ENCODE measurements at regions not wholly inside any gene's neighbourhood (a gene's known extent, or its start where the extent isn't known, plus 50 kb on each side); places are given as distances from the start of the nearest gene placed in this dataset.

DNA sequence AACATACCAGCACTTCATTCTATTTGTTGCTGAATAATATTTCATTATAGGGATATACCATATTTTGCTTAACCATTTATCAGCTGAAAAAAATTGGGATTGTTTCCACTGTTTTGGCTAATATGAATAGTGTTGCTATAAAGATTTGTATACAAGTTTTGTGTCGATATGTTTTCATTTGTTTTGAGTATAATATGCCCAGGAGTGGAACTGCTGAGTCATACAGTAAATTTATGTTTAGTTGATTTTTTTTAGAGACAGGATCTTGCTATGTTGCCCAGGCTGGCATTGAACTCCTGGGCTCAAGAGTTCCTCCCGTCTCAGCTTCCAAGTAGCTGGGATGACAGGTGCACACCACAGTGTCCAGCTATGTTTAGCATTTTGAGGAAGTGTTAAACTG lies 131.5 kb upstream of the TMCC3 start:
- no peak for DNase-seq (ENCODE audit: low spot score)

DNA sequence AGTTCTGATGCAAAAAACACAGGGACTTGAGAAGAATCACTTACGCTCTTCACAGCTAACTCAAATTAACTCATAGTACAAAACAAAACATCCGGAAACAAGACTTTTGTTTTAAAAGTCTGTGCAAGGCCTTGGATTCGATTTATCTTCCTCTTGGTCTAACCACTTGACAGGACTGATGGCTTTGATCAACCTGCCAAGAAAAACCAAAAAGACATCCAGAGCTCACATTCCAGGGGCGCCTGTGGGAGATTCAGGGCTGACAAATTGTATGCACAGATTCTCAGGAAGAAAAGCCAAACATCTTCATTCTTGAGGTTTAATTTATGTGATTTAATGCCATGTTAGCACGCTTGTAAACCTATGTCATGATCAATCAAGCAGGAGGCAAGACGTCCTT lies 129.1 kb upstream of the TMCC3 start:
- DNase-seq (ENCODE audit: low spot score), result peak; percentile 58

DNA sequence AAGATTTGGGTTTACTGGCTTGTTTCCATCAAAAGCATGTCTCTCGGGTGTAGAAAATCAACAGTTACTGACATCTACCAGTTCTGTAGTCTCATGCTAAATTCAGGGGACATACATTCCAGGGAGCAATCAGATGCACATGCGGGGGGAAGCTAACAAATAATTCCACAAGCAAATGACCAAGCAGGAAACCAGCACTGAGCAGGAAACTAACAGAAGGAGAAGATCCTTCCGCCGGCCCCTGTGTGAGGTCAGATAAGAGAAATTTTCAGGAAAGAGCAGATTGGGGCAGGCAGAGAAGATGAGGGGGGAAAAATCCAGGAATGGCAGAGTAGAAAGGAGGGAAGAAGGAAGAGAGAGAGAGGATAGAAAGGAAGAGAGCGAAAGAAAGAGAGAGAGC lies 127.6 kb upstream of the TMCC3 start:
- no peak for DNase-seq (ENCODE audit: low spot score)

DNA sequence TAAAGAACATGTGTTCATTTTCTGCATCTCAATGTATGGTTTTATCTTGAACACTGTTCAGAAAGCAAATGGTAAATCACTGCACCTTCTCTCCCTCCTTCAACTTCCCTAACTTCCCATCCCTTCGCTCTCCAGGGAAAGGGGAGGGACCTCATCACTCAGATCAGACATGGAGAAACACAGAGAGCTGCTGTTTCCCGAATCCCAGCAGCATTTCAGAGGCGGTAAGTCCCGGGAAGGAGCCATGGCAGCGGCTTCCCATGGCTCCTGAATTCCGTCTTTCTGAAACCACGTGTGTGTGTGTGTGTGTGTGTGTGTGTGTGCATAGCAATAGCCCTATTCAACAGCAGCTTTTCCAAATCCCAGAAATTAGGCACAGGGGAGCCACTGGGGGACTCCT lies 125.4 kb upstream of the TMCC3 start:
- DNase-seq (ENCODE audit: low spot score), result no peak

DNA sequence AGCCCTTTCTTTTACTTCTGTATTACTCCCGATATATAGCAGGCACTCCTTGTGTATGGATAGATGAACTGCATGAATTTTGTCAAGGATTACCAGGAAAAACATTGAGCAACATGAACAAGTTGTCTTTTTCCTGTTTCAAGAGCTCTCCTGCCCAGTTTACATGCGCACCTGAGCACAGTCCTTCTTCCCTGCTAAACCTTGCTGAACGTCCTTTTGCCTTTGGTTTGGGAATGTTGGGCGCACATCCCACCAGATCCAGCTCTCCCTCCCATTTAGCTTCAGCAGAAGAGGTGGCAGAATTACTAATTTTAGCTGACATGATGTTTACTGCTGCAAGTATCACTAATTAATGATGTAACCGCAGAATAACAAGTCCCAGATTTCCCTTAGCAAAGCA lies 121.4 kb upstream of the TMCC3 start:
- DNase-seq (ENCODE audit: low spot score), result no peak

DNA sequence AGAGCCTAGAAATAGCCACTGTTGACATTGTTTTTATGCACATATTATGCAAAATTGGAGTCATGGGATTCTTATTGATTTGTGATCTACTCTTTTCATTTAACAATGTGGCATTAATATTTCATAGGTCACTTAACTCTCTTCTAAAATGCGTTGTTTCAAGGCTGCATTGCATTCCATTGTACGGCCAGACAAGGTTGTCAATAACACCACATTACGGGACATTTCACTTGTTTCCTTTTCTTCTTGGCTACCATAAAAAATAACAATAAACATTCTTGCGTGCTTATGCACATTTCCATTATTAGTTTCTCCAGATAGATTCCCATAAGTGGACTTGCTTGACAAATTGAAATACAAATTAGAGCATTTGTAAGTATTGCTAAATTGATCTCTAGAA lies 120.8 kb upstream of the TMCC3 start:
- DNase-seq (ENCODE audit: low spot score), result no peak

DNA sequence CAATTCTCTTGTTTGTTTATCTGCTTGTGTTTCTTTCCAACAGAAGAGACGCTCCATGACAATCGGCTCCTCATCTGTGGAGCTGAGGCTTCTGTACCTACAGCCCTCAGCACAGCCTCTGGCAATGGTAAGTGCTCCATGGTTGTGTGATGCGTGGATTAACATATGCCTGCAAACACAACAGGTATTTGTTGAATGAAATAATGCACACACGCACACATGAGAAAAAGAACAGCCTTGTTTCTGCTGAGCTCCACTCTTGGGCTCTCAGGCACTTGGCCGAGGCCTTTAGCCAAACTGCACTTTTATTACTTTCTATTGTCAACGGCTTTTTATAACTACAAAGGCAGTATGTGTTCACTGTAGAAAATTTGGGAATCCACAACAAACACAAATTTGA lies 120.4 kb upstream of the TMCC3 start:
- no peak for DNase-seq (ENCODE audit: low spot score)

DNA sequence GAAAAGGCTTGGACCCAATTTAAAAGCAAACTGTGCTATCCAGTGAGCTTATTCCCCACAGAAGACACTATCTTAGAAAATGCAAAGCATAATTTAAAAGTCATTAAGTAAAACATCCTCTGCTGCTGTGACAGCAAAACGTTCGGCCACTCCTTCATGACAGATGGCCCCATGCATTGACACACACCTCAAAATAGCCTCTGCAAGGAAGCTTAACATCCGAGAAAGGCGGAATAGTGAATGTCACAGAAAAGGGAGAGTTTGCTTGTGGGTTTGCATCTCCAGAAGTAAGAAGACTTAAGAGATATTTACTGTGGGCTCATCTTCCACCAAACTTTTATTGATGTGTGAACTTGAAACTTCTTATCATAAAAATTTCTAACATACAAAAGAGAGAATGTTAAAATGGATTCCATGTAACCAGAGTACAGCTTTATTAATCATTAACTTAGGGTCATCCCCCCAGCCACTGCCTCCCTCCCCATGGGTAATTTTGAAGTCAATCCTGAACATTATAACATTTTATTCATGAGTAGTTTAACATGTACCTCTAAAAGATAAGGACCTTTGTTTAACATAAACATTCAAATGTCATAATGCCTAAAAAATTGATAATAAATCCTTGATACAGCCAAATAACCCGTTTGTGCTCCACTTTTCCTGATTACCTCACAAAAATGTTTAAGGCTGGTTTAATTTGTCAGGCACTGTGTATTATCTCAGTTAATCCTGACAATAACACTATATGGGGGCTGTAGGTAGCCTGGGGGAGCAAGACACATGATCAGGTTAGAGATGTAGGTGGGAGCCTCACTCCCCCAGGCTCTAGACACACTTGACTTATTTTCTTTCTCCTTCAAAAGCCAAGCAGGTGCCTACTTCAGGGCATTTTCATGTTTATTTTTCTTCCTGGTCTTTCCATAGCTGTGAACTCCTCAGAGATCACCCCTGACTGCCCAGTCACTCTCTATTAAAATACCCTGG lies 119.7 kb upstream of the TMCC3 start:
- no peak for DNase-seq (ENCODE audit: low spot score)

DNA sequence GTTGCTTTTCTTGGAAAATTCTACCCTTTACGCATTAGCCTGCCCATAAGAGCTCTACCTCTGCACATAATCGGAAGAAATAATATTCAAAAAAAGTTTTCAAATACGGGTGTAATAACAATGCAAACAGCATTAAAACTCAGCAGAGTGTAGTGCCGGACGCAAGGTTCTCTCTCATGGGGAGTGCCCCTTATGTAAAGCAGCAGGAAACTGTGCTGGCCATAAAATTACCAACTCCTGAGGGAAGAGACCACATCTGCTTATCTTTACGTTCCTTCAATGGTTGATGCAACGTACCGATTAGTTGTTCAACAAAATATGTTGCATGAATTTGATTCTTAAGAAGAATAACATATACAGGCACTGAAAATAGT lies 118.7 kb upstream of the TMCC3 start:
- DNase-seq (ENCODE audit: low spot score), result no peak

DNA sequence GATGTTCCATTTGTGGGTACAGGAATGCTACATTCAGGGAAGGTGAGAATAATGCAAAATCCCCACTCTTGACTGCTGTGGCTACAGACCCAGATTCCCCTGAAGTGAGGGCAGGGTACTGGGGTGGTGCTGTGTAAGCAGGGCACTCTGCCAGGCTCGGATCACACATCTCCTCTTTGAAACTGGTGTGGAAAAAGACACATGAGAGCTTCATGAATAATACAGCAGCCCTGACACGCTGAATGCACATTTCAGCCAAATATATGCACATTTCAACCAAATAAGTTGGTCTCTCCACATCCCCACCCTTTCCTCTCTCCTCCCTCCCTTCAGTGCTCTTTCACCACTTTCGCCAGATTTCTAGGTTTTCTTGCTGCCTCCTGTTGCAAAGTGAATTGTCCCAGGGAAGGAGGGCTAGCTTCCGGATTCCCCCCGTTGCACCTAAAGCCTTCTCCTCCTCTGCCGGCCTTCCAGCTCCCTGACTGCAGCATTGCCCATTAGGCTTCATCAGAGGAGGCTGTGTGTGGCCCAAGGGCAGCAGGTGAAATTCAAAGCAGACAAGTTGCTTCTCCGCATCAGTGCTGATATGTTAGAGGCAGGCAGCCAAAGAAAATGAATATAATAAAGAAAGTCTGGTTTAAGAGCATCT lies 118.2 kb upstream of the TMCC3 start:
- DNase-seq (ENCODE audit: low spot score), result no peak

DNA sequence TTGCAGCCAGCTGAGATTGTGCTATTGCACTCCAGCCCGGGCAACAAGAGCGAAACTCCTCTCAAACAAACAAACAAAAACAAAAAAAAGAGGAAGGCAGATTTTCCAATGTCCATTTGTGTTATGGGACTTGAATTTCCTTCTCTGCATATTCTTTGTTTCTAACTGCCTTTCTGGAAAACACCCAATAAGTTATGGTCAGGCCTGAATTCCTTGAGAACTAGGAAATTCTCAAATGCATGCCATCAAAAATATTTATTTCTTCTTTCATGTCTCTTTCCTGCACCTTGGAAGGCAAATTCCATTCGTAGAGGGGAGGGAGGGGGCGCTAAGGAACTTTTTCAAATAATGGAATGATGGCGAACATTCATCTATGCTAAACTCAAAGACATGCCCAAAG lies 117.6 kb upstream of the TMCC3 start:
- DNase-seq (ENCODE audit: low spot score), result no peak

DNA sequence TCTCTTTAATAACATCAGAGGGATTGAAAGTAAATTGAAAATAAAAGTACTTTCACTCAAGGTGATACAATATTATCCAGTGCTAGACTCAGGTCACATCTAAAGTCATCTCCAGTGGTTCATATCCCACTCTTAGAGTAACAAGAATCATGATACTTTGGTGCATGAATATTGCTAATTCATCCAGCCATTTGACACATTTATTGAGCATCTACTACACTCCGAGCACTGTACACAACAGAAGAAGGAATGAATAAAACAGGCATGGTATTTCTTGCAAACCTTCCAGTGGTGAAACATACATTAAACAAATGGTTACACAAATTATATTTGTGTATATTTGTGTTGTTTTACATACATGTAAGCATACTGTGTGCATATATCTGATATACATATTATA lies 116.0 kb upstream of the TMCC3 start:
- no peak for DNase-seq (ENCODE audit: low spot score)

DNA sequence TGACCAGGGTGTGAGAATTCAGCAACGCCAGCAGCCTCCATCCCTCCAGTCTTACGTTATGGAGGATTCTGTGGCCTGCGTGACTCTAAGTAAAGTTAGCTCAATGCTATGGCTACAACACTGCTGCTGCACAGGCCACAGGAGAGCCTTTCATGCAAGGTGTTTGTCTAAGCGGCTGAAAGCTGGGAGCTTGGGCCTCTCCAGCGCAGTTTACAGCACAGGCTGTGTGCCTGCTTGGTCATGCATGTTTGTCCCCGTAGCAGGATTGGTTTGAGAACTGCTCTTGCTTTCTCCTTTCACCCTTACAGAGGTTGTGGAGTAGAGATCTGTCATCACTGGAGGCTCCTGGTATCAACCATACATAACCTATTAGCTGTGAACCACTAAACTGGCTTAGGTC lies 113.1 kb upstream of the TMCC3 start:
- no peak for DNase-seq (ENCODE audit: low spot score)

DNA sequence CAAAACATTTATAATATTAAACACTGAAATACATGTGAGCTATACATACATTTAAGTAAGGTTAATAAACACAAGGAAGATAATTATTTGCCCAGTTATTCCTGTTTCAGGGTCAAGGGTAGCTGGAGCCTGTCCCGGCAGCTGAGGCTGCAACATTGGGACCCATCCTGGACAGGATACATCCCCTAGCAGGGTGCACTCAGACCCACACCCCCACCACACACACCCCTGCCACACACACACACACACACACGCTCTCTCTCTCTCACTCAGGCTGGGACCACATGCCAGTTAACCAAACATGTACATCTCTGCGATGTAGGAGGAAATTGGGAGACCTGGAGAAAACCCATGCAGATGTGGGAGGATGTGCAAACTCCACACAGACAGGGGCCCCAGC lies 112.6 kb upstream of the TMCC3 start:
- no peak for DNase-seq (ENCODE audit: low spot score)

DNA sequence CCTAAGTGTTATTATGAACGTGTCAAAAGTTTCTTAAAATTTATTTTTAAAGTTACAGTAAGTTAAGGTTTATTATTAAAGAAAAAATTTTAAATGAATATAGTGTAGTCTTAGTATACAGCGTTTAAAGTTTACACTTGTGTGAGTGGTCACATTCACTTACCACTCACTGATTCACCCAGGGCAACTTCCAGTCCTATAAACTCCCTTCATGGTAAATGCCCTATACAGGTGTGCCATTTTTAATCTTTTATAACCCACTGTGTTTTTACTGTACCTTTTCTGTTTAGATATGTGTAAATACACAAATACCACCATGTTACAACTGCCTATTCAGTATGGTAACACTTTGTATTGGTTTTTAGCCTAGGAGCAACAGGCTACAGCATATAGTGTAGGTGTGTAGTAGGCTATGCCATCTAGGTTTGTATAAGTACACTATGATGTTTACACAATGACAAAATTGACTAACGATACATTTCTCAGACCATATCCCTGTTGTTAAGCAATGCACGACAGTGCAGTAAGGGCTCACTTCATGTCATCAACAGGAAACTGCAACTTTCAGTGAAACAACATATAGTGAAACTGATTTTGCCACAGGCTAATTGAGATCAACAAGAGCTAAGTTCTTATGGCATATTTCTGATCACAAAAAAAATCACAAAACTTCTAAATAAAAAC lies 112.0 kb upstream of the TMCC3 start:
- peak; percentile 23 for DNase-seq (ENCODE audit: low spot score)

DNA sequence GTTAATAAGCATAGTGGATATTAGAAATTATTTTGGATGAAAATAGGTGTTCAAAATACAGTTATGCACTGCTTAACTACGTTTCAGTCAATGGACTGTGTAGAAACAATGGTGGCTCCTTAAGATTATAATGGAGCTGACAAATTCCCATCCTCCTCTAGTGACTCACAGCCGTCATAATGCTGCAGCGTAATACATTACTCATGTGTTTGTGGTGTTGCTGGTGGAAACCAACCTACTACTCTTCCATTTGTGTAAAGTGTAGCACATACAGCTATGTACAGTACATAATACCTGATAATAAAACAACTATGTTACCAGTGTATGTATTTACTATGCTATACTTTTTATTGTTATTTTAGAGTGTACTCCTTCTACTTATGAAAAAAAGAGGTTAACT lies 111.2 kb upstream of the TMCC3 start:
- DNase-seq (ENCODE audit: low spot score), result peak; percentile 93

DNA sequence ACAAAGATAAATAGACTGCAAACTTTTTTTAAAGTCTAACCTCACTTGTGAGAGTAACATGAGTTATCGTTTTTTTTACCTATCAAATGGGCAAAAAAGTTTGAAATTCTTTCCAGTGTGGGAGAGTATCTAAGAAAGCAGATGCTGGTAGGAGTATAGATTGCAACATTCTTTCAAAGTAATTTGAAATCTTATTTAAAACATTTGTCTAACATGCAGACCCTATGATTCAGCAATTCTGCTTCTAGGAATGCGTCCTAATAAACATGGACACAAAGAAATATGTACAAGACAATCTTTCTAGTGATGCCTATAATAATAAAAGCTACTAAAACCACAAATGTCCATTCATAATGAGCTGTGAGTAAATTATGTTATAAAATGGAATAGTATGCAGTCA lies 110.4 kb upstream of the TMCC3 start:
- no peak for DNase-seq (ENCODE audit: low spot score)

DNA sequence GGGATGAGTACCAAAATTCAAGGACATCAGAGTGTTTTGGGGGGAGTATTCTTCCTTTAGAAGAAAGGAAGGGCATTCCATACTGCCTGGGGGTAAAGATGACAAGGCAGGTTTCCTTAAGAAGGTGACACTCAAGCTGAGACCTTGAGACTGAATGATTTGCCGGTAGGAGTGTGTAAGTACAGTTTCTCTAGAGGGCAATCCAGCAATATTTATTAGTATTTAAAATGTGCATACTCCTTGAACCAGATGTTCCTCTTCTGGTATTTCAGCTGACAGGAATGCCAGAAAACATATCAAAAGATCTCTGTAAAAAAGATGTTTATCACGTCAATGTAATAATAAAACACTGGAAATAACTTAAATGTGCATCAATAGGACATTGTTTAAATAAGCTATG lies 106.4 kb upstream of the TMCC3 start:
- DNase-seq (ENCODE audit: low spot score), result no peak

DNA sequence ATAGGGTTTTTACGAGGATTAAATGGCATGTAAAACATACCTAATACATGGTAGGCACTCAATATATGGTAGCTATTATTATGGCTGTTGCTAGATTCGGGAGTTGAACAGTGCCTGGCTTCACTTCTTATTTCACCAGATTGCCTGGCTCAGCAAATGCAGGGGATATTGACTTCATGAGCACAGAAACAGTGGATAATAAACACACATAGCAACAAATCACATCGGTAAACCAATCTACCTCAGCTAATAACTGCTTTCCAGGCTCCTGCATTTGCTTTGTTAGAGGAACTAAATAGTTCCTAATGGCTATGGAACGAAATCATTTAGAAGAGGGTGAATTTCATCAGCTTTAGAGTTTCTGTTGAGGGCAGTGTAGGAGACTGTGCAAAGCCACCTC lies 105.2 kb upstream of the TMCC3 start:
- no peak for DNase-seq (ENCODE audit: low spot score)

DNA sequence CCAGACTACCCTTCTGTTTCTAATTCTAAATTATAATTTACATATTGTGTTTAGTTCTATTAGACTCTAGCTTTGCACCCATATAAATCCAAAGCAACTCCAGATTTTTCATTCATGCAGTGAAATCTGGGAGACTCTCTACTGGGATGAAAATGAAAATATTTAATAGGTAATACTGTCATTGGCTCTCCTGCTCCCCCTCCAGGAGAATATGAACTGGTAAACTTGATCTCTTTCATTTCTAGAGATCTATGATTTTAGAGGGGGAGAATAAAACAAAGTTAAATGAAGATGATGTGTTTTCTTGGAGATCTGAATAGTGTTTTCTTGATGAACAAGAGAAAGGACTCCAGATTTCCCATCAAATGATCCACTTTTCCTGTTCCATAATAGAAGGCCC lies 104.3 kb upstream of the TMCC3 start:
- DNase-seq (ENCODE audit: low spot score), result no peak

DNA sequence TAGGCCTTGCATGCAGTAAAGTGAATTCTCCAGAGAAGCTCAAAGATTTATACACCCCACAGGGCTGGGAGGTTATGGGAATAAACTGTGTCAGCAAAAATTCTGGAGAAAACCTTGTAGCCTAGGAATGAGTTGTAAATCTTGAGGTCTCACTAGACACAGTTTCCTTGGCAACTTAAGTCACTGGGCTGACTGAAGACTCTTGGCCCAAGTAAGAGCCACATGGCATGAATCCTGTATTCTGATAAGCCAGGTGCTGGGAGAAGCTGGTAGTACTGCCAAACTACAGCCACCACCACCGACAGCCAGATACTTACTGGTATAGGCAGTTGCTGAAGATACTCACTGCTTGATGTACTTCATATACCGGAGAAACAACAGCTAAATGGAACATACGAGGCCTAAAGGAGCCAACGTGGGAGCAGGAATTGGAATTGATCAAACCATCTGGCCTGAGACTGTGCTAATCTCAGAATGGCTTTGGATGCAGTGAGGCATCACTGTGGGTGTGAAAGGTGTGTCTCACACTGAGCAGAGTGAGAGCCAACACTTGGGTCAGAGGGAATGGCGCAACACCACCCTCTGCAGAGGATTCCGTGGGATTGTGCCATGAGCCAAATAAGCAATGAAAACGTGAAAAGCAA lies 102.8 kb upstream of the TMCC3 start:
- DNase-seq (ENCODE audit: low spot score), result peak; percentile 11

DNA sequence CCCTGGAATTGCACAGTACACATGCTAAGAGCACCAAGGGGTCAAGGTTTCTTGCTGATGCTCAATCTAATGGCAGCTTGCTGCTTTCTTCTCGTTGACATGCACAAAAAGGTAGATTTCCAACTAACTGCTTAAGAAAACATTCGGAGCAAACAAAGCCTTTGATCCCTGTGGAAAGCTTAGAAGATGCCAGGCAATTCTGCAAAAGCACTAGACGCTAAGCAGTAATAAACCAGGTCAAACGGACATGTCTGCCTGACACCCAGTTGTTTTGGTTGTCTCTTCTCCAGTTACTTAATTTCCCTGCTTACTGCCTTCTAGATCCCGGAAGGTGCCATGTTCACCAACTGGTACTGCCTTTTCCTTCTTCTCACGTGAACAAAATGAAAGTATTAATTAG lies 100.5 kb upstream of the TMCC3 start:
- DNase-seq (ENCODE audit: low spot score), result no peak

DNA sequence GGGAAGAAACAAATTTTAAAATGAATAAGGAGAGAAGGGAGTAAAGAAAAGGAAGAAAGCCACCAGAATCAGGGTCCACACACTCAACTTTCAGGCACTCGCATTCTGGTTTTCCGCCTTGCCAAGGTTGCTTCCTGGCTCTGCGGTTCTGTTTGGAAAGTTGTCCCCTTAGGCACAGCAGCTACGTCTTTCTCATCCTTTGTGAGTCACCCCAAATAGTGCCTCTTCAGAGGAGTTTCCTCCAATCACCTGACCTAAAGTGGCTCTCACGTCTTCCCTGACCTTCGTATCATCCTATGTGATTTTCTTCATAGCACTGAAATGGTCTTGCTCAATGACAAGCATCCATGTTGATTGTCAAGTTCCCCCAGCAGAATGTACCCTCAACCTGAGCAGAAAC lies 99.5 kb upstream of the TMCC3 start:
- no peak for DNase-seq (ENCODE audit: low spot score)

All from kidney tubule cell (primary cell).